WI38 (cell line): ENCODE measurements at regions not wholly inside any gene's neighbourhood (a gene's known extent, or its start where the extent isn't known, plus 50 kb on each side); places are given as distances from the start of the nearest gene placed in this dataset.

Source experiments
- H3K4me3 ChIP-seq: 2 replicates; pipeline ENCODE4 v1.5.1; 2011; ENCODE audit warnings: low read depth, mild to moderate bottlenecking, control low read depth, low read length
- TF ChIP-seq, protein P1 (sequence below): IDR thresholded peaks from 2 replicates; pipeline ENCODE4 v1.5.1; 2012; ENCODE audit warnings: low read depth, mild to moderate bottlenecking, control low read depth, low read length

DNA sequence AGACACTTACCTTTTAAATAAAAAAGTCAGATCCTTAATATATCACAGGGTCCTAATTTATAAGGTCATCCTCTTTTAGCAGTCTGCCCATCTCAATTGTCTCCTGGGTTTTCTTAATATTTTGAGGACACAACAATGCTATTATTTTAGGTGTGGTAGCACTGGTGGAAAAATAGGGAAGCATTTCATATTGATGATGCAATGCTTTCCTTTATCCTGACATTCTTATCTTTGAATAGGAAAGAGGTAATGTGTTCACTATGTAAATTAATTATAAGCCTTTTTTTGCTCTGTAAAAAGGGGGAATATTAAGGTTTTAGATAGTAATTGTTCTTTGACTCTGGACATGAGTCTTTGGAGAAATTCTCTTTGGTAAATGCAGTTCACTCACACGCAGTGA is 164.7 kb downstream of the YTHDC2 start:
- TF ChIP-seq, protein P1, sequence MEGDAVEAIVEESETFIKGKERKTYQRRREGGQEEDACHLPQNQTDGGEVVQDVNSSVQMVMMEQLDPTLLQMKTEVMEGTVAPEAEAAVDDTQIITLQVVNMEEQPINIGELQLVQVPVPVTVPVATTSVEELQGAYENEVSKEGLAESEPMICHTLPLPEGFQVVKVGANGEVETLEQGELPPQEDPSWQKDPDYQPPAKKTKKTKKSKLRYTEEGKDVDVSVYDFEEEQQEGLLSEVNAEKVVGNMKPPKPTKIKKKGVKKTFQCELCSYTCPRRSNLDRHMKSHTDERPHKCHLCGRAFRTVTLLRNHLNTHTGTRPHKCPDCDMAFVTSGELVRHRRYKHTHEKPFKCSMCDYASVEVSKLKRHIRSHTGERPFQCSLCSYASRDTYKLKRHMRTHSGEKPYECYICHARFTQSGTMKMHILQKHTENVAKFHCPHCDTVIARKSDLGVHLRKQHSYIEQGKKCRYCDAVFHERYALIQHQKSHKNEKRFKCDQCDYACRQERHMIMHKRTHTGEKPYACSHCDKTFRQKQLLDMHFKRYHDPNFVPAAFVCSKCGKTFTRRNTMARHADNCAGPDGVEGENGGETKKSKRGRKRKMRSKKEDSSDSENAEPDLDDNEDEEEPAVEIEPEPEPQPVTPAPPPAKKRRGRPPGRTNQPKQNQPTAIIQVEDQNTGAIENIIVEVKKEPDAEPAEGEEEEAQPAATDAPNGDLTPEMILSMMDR: no peak
- H3K4me3 ChIP-seq: no peak overlapping the region

DNA sequence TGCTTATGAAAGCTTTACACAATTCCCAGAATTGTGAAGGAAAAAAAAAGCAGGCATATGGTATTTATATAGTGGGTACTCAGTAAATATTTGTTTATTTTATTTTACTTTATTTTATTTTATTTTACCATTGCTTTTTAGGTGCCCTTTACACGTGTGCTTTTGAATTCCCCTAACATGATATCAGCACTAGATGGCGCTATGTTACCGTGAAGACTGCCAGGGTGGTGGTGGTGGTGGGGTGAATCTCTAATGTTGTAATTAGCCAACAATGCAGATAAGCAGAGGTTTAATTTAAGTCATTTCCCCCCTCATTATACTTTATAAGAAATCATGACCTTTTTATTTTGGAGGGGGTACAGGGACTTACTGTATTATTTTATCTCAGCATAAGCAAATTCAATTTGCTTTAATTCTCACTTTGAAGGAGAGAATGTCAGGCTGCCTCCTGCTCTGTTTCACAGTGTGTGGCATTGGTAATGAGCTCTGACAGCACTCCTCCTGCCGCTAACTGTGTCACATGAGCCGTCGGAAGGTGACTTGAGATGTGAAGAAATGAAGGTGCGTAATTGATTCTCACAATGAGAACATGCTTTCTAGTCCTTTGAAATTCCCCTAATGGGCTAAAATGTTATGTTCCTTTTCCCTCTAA is 165.6 kb downstream of the YTHDC2 start:
- TF ChIP-seq, protein P1: peak; percentile 57
- no peak overlapping the region for H3K4me3 ChIP-seq

DNA sequence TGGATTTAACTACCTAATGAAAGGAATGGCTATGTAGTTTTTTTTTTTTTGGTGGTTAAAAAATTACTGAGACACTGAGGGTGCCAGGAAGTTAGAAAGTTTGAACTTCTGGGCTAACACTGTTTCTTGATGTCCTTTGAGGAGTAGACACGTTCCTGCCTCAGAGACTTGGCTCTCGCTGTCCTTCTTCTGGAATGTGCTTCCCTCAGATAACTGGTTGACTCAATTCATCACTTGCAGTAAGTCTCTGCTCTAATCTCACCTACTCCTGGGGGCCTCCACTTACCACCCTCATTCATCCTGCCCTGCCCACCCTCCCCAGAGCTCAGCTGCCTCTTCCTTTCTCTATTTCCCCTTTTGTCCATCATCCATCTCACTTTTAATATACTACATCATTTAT is 167.0 kb downstream of the YTHDC2 start:
- no peak overlapping the region for H3K4me3 ChIP-seq
- TF ChIP-seq, protein P1: no peak

DNA sequence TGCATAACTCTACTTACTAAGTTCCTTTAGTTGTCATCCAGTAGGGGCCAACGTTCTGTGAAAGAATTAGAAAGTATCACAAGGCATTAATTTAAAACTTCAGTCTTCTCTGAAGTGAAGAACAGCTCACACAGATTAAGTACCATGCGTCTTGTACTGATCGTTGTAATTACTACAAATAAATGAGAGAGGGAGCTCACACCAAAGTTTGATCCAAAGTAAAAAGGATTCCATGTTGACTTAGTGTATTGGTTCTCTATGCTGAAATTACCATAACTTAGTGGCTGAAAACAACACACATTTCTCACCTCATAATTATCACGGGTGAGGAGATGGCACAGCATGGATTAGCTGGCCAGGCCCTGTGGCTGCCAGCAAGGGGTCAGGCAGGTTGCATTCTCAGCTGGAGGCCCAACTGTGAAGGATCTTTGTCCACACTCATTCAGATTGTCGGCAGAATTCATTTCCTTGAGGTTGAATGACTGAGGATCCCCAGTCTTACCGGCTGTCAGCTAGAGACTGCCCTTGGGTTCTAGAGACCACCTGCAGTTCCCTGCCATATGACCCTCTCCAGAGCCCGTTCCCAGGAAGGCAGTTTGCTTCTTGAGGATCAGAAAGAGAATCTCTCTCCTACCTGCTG is 169.1 kb downstream of the YTHDC2 start:
- no peak overlapping the region for H3K4me3 ChIP-seq
- TF ChIP-seq, protein P1: no peak

DNA sequence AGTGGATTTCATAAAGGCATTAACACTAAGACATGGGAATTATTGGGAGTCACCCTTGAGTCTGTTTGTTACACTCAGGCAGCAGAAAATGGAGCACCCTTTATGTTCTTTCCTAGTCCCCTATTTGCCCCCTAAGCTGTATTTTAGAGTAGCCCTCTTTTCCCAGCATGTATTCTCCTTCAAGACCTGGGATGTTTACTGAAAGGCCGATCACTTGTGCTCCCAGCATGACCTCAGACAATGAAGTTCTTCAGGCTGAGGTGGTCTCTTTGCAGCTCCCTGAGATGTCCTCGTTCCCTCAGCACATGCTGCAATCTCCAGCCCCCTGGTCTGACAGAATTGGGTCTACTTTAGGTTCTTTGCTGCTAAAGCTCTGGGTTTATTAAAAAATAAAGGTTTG is 169.7 kb downstream of the YTHDC2 start:
- H3K4me3 ChIP-seq: no peak overlapping the region
- TF ChIP-seq, protein P1: no peak

DNA sequence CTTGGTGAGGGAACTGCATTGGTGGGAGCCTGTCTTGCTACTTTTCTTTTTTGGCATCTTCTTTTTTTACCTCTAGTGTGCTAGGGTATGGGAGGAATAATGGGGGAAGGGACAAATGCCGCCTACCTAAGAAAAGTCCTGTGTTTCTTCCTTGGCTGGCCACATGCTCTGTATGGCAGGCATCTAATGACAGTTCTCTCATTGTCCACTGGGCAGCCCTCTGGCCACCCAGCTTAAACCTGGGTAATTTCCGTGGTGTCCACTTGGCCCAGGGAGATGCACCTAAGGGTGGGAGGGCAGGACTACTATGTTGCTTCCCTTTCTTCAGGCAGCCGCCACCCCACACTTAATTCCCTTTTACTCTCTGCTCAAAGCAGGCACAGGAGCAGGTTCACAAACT is 173.1 kb downstream of the YTHDC2 start:
- no peak overlapping the region for H3K4me3 ChIP-seq
- TF ChIP-seq, protein P1: no peak

DNA sequence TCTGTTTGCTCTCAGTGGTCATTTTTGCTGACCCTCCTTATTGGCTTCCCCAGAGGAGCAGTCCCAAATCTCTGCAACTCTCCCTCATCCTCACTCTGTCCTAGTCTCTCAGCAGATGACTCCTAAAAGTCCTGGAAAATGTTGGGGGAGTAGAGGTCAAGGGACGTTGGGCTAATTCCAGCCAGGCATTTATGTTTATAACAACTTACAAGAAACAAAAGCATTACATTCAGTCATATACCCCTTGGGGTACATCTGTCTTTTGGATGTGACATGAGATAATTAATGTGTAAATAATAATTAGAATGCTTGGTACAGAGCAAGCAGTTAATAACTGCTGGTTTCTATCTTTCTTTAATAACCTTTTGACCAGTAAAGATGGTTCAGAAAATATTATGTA is 176.2 kb downstream of the YTHDC2 start:
- TF ChIP-seq, protein P1: no peak

More for the DNA sequence above, 176.2 kb downstream of the YTHDC2 start:
- H3K4me3 ChIP-seq: no peak overlapping the region
